T-cell (primary cell): ENCODE measurements at regions not wholly inside any gene's neighbourhood (a gene's known extent, or its start where the extent isn't known, plus 50 kb on each side); places are given as distances from the start of the nearest gene placed in this dataset.

Source experiments
- ATAC-seq, 4 experiments: fragments of 200-7000 bp in 3 of 4; fragments of 150-1000 bp in 1 of 4; cut with Tn5 transposase; replicated peaks in 1 of 4; 1 replicate in 3 of 4; 2 replicates in 1 of 4; pipeline ENCODE4 v1.10.0; 2021; ENCODE audit warnings: moderate library complexity in 3 of 4, mild to moderate bottlenecking in 2 of 4, moderate number of reproducible peaks in 1 of 4
- CTCF ChIA-PET, 2 donors: fragments of 300-600 bp; sonication (Branson Sonifier 250); formaldehyde crosslinking; loops; one replicate each; lab custom pipeline; 2022; ENCODE audit warnings: antibody characterized with exemption in 2 of 2; lab: Charles Lee
- POLR2A ChIA-PET, 2 donors: fragments of 300-600 bp; sonication (Branson Sonifier 250); formaldehyde crosslinking; loops; one replicate each; lab custom pipeline; 2022; ENCODE audit warnings: antibody characterized with exemption in 2 of 2; lab: Charles Lee
- DNase-seq, 35 experiments: peaks; one replicate each; pipeline versions ENCODE4 v3.0.0 to v3.0.0-alpha.2; 2013 to 2023
- H3K27ac ChIP-seq: one replicate; pipeline ENCODE4 v1.5.1; 2013; ENCODE audit warnings: low read length
- H3K27me3 ChIP-seq, 2 experiments: replicated peaks in 1 of 2; 1 replicate in 1 of 2; 2 replicates in 1 of 2; pipeline versions ENCODE4 v1.6.1 to v1.7.0; 2013; ENCODE audit warnings: low read length in 1 of 2, mixed read lengths in 1 of 2; ENCODE audit not compliant: control insufficient read depth in 2 of 2, insufficient read depth in 2 of 2; ENCODE audit errors: extremely low read depth in 1 of 2
- H3K36me3 ChIP-seq, 2 donors: 1 replicate in 1 of 2; 2 replicates in 1 of 2; pipeline versions ENCODE4 v1.6.1 to v1.7.0; 2013; ENCODE audit warnings: low read length in 1 of 2; ENCODE audit not compliant: control insufficient read depth in 2 of 2, insufficient read depth in 1 of 2; ENCODE audit errors: extremely low read depth in 1 of 2
- H3K4me1 ChIP-seq, 2 experiments: 1 replicate in 1 of 2; 2 replicates in 1 of 2; pipeline versions ENCODE4 v1.6.1 to v1.7.0; 2013; ENCODE audit warnings: low read length in 2 of 2, mixed read lengths in 1 of 2; ENCODE audit not compliant: insufficient read depth in 2 of 2, control insufficient read depth in 1 of 2; ENCODE audit errors: extremely low read depth in 1 of 2
- H3K4me3 ChIP-seq, 2 donors: 1 replicate in 1 of 2; 2 replicates in 1 of 2; pipeline versions ENCODE4 v1.5.1 to v1.7.0; 2013; ENCODE audit warnings: mild to moderate bottlenecking in 2 of 2, low read length in 1 of 2, moderate library complexity in 1 of 2; ENCODE audit not compliant: control insufficient read depth in 1 of 2; ENCODE audit errors: extremely low read depth in 1 of 2
- H3K9me3 ChIP-seq: 2 replicates; pipeline ENCODE4 v1.7.0; 2013
- H3K27ac Mint-ChIP-seq, 2 donors: one replicate each; pipeline ENCODE4 v1.8.0; 2020 to 2021; ENCODE audit warnings: mild to moderate bottlenecking in 2 of 2, mixed read lengths in 2 of 2
- H3K27me3 Mint-ChIP-seq, 2 donors: one replicate each; pipeline ENCODE4 v1.8.0; 2021 to 2022; ENCODE audit warnings: mixed read lengths in 2 of 2
- H3K36me3 Mint-ChIP-seq: one replicate; pipeline ENCODE4 v1.8.0; 2021; ENCODE audit warnings: mixed read lengths
- H3K4me1 Mint-ChIP-seq, 3 donors: one replicate each; pipeline ENCODE4 v1.8.0; 2020 to 2022; ENCODE audit warnings: mixed read lengths in 3 of 3, mild to moderate bottlenecking in 1 of 3
- H3K4me3 Mint-ChIP-seq, 3 donors: one replicate each; pipeline ENCODE4 v1.8.0; 2020 to 2022; ENCODE audit warnings: mild to moderate bottlenecking in 3 of 3, mixed read lengths in 3 of 3, moderate library complexity in 3 of 3
- H3K9me3 Mint-ChIP-seq, 3 donors: one replicate each; pipeline ENCODE4 v1.8.0; 2020 to 2022; ENCODE audit warnings: mixed read lengths in 3 of 3
- WGBS: methylation state at CpG from one replicate; pipeline ENCODE4 v1.1.5; 2013; ENCODE audit warnings: missing lambda C conversion rate; ENCODE audit not compliant: insufficient coverage; 5-methylcytosine and 5-hydroxymethylcytosine counted together

DNA sequence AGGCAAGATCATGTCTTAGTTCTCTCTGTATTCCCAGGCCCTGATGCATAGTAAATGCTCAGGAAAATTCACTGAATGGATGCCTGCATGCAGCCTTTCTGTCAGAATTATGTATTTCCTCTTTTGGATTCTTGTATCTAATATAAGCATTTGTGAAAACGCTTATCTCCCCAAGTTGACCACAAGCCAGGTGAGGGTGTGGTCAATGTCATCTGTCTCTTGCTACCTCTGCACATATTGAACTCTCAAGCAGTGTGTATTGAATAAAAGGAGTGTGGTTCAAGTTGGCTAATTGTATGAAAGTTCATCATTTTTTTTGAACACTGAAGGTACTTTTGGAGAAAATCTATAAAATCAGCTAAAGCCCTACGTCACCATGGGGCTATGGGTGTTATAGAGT, 84.3 kb downstream of the CNGA2 start:
- WGBS: no CpG with 5 or more reads among the region's 2 CpGs
- no peaks in the 10 kb centered on the region for H3K36me3 ChIP-seq
- no peak overlapping the region for H3K27ac ChIP-seq
- H3K4me3 Mint-ChIP-seq: no peak overlapping the region
- POLR2A ChIA-PET: no interaction called here
- no peak overlapping the region for H3K4me3 ChIP-seq
- H3K27me3 Mint-ChIP-seq: peaks cover 0 to 1% of the 10 kb centered on the region in 2 donors
- no peaks in the 10 kb centered on the region for H3K9me3 Mint-ChIP-seq
- no peaks in the 10 kb centered on the region for H3K9me3 ChIP-seq
- CTCF ChIA-PET: no interaction called here
- H3K36me3 Mint-ChIP-seq: no peaks in the 10 kb centered on the region
- no peaks in the 10 kb centered on the region for H3K4me1 ChIP-seq
- no peak overlapping the region for H3K27ac Mint-ChIP-seq
- DNase-seq: no peak
- ATAC-seq: no peak
- H3K4me1 Mint-ChIP-seq: no peaks in the 10 kb centered on the region
- H3K27me3 ChIP-seq: peaks cover 0 to 4% of the 10 kb centered on the region in 2 experiments

DNA sequence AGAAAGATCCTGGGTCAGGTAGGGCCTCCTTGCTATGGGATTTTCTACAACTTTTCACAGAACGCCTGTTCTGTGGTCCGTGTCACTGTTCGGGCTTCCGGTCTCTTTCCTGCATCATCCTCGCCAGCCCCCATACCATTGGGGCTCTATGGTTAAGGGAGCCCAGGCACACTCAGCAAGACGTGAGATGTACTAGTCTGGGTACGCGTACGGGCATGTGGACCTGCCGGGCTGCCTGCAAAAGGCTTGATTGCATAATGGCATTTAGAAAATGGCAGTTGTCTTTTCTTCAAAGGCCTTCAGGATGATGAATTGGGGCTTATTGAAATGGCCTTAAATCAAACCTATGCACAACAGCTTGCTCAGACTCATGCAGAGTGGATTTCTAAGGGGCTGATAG, 86.7 kb downstream of the CNGA2 start:
- H3K36me3 Mint-ChIP-seq: no peaks in the 10 kb centered on the region
- ChIA-PET CTCF (no interaction called here), POLR2A (no interaction called here)
- no peaks in the 10 kb centered on the region for H3K4me1 Mint-ChIP-seq
- H3K9me3 Mint-ChIP-seq: no peaks in the 10 kb centered on the region
- 60% methylated on average over 2 of the region's 10 CpGs for WGBS
- Histone ChIP-seq H3K4me3 (no peak overlapping the region), H3K27ac (no peak overlapping the region), H3K9me3 (no peaks in the 10 kb centered on the region), H3K4me1 (no peaks in the 10 kb centered on the region), H3K36me3 (no peaks in the 10 kb centered on the region), H3K27me3 (peaks cover 0 to 4% of the 10 kb centered on the region in 2 experiments)
- H3K27ac Mint-ChIP-seq: no peak overlapping the region
- peaks cover 0 to 2% of the 10 kb centered on the region in 2 donors for H3K27me3 Mint-ChIP-seq
- DNase-seq (no peak), ATAC-seq (no peak)
- H3K4me3 Mint-ChIP-seq: no peak overlapping the region

DNA sequence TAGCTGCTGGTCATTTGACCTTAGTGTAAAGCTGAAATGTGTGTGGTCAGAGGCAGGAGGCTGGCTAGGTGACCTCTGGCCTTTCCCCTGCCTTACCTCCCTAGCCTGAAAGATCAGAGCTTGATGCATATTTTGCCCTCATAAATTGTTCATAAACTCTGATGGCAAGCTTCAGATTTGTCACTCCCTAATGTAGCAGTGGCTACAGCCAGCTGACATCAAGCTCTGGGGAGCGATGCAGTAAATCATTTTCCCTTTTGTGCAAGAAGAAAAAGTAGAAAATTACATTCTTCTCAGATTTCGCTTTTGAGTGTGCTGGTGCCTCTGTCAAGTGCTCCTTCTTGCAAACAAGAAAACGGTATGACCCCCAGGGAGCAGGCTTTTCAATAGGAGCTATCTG, 87.7 kb upstream of the MAGEA4 start:
- H3K27me3 ChIP-seq: peaks cover 0 to 4% of the 10 kb centered on the region in 2 experiments
- ChIA-PET POLR2A (no interaction called here), CTCF (interaction anchor here in 1 of 2 donors (0.6 kb wide), 1 partner anchor 1006 kb away, joined by 3 read pairs; the partner anchor contains the start of genes CETN2 and NSDHL)
- H3K4me3 Mint-ChIP-seq: no peak overlapping the region
- H3K27ac Mint-ChIP-seq: no peak overlapping the region
- H3K4me1 Mint-ChIP-seq: no peaks in the 10 kb centered on the region
- no CpG with 5 or more reads among the region's 3 CpGs for WGBS
- H3K9me3 ChIP-seq: no peaks in the 10 kb centered on the region
- peaks cover 4 to 18% of the 10 kb centered on the region in 2 donors for H3K27me3 Mint-ChIP-seq
- no peak overlapping the region for H3K4me3 ChIP-seq
- no peak for DNase-seq
- H3K36me3 ChIP-seq: no peaks in the 10 kb centered on the region
- no peaks in the 10 kb centered on the region for H3K9me3 Mint-ChIP-seq
- no peak for ATAC-seq
- H3K4me1 ChIP-seq: no peaks in the 10 kb centered on the region
- H3K27ac ChIP-seq: no peak overlapping the region
- H3K36me3 Mint-ChIP-seq: no peaks in the 10 kb centered on the region

DNA sequence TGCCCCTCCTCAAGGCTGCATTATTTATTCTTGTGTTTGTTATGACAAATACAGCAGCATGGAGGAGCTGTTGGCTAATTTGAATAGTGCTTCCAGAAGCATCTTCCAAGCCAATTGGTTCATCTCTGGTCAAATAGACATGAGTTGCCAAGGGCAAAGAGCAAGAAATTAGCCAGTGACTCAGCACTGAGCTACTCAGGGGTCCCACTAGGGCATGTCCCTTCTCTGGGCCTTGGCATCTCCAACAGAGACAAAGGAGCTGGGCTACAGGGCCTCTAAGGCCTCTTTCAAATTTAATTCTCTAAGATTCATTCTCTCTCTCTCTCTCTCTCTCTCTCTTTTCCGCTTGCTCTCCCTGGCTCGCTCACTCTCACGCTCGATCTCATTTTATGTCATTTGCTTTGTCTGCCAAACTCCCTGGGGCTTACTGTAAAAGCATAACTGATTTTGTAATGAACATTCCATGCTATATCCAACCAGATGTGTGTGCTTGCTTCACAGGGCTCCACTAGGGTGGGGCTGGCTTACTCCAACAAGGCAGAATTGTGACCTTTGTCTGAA, 86.7 kb upstream of the MAGEA4 start:
- Mint-ChIP-seq H3K27me3 (peaks cover 4 to 19% of the 10 kb centered on the region in 2 donors), H3K9me3 (no peaks in the 10 kb centered on the region), H3K27ac (no peak overlapping the region), H3K4me1 (no peaks in the 10 kb centered on the region), H3K36me3 (no peaks in the 10 kb centered on the region), H3K4me3 (no peak overlapping the region)
- H3K9me3 ChIP-seq: no peaks in the 10 kb centered on the region
- H3K27ac ChIP-seq: no peak overlapping the region
- no CpG with 5 or more reads among the region's 4 CpGs for WGBS
- DNase-seq (no peak), ATAC-seq (no peak)
- no peaks in the 10 kb centered on the region for H3K4me1 ChIP-seq
- no peak overlapping the region for H3K4me3 ChIP-seq
- H3K36me3 ChIP-seq: no peaks in the 10 kb centered on the region
- peaks cover 0 to 2% of the 10 kb centered on the region in 2 experiments for H3K27me3 ChIP-seq
- ChIA-PET POLR2A (no interaction called here), CTCF (no interaction called here)

GRCh38 chrX:151828439-151829080, 84.1 kb upstream of the MAGEA4 start:
- H3K4me3 ChIP-seq: no peak overlapping the region
- no peaks in the 10 kb centered on the region for H3K9me3 Mint-ChIP-seq
- no peaks in the 10 kb centered on the region for H3K27me3 ChIP-seq
- no peaks in the 10 kb centered on the region for H3K36me3 ChIP-seq
- no CpG with 5 or more reads among the region's 2 CpGs for WGBS
- no peak for DNase-seq
- no peak overlapping the region for H3K4me3 Mint-ChIP-seq
- ChIA-PET CTCF (no interaction called here), POLR2A (no interaction called here)
- H3K27ac Mint-ChIP-seq: no peak overlapping the region
- peaks cover 4 to 24% of the 10 kb centered on the region in 2 donors for H3K27me3 Mint-ChIP-seq
- no peak for ATAC-seq
- H3K27ac ChIP-seq: no peak overlapping the region
- H3K36me3 Mint-ChIP-seq: no peaks in the 10 kb centered on the region
- H3K4me1 ChIP-seq: no peaks in the 10 kb centered on the region
- H3K9me3 ChIP-seq: no peaks in the 10 kb centered on the region
- H3K4me1 Mint-ChIP-seq: no peaks in the 10 kb centered on the region

DNA sequence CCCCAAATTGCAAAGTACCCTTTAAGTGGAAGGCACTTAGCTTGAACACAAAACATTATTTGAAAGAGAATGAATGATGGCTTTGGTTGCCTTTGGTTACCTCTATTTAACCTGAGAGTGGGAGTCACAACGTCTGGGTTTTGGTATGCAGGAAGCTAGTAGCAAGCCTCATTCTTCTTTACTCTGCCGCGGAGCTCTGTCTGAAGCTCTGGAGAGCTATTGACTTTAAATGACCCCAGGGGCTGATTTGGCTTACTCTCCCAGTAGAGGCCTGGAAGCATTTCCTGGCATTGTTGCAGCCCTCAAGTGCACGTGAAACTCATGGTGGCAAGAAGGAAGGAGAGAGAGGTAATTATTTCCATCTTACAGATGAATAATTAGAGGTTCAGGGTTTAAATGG, 81.8 kb upstream of the MAGEA4 start:
- Mint-ChIP-seq H3K27me3 (peaks cover 4 to 40% of the 10 kb centered on the region in 2 donors), H3K27ac (no peak overlapping the region), H3K4me1 (no peaks in the 10 kb centered on the region), H3K4me3 (no peak overlapping the region), H3K9me3 (no peaks in the 10 kb centered on the region), H3K36me3 (no peaks in the 10 kb centered on the region)
- POLR2A ChIA-PET: no interaction called here
- CTCF ChIA-PET: no interaction called here
- Histone ChIP-seq H3K4me1 (no peaks in the 10 kb centered on the region), H3K4me3 (no peak overlapping the region), H3K36me3 (no peaks in the 10 kb centered on the region), H3K27ac (no peak overlapping the region), H3K9me3 (no peaks in the 10 kb centered on the region), H3K27me3 (no peaks in the 10 kb centered on the region)
- ATAC-seq (no peak), DNase-seq (no peak)
- WGBS: no CpG with 5 or more reads among the region's 4 CpGs
